MM.1S (cell line): ENCODE measurements at regions not wholly inside any gene's neighbourhood (a gene's known extent, or its start where the extent isn't known, plus 50 kb on each side); places are given as distances from the start of the nearest gene placed in this dataset.

Experiments used
- DNase-seq: peaks from one replicate; pipeline ENCODE4 v3.0.0-alpha.2; 2015
- H2AFZ ChIP-seq: fragments of 300-600 bp; sonication (generic); 2 replicates; pipeline ENCODE4 v1.6.0; 2016; ENCODE audit warnings: antibody characterized with exemption, low read length
- H3F3A ChIP-seq: fragments of 300-600 bp; sonication (generic); 2 replicates; pipeline ENCODE4 v1.6.1; 2016; ENCODE audit warnings: mild to moderate bottlenecking, antibody characterized with exemption, low read length, moderate library complexity, mixed read lengths; ENCODE audit not compliant: insufficient read depth
- H3K27ac ChIP-seq: fragments of 300-600 bp; sonication (generic); 2 replicates; pipeline ENCODE4 v1.5.1; 2016; ENCODE audit warnings: mild to moderate bottlenecking, low read length
- H3K27me3 ChIP-seq: fragments of 300-600 bp; sonication (generic); replicated peaks from 2 replicates; pipeline ENCODE4 v1.6.0; 2016; ENCODE audit warnings: low read length; ENCODE audit not compliant: insufficient read depth
- H3K36me3 ChIP-seq: fragments of 300-600 bp; sonication (generic); replicated peaks from 2 replicates; pipeline ENCODE4 v1.6.1; 2016; ENCODE audit warnings: mild to moderate bottlenecking, low read length, mixed read lengths; ENCODE audit not compliant: insufficient read depth
- H3K4me1 ChIP-seq: fragments of 300-600 bp; sonication (generic); 2 replicates; pipeline ENCODE4 v1.6.1; 2016; ENCODE audit warnings: low read length, mixed read lengths
- H3K4me2 ChIP-seq: fragments of 300-600 bp; sonication (generic); 2 replicates; pipeline ENCODE4 v1.6.0; 2016; ENCODE audit warnings: low read depth, low read length
- H3K4me3 ChIP-seq: fragments of 300-600 bp; sonication (generic); 2 replicates; pipeline ENCODE4 v1.5.1; 2016; ENCODE audit warnings: low read length, mixed read lengths
- H3K79me2 ChIP-seq: fragments of 300-600 bp; sonication (generic); 2 replicates; pipeline ENCODE4 v1.6.1; 2016; ENCODE audit warnings: mixed run types, low read length, mixed read lengths
- H3K9ac ChIP-seq: fragments of 300-600 bp; sonication (generic); 2 replicates; pipeline ENCODE4 v1.6.1; 2016; ENCODE audit warnings: low read length, mixed read lengths
- H3K9me2 ChIP-seq: fragments of 300-600 bp; sonication (generic); replicated peaks from 2 replicates; pipeline ENCODE4 v1.6.1; 2016; ENCODE audit warnings: mild to moderate bottlenecking, low read length, mixed read lengths; ENCODE audit not compliant: insufficient read depth
- H3K9me3 ChIP-seq: fragments of 300-600 bp; sonication (generic); replicated peaks from 2 replicates; pipeline ENCODE4 v1.6.1; 2016; ENCODE audit warnings: mild to moderate bottlenecking, low read length, mixed read lengths; ENCODE audit not compliant: insufficient read depth
- H4K20me1 ChIP-seq: fragments of 300-600 bp; sonication (generic); 2 replicates; pipeline ENCODE4 v1.6.1; 2016; ENCODE audit warnings: mild to moderate bottlenecking, low read length, moderate library complexity, mixed read lengths; ENCODE audit not compliant: insufficient read depth
- EZH2 ChIP-seq: fragments of 300-600 bp; sonication (generic); optimal IDR thresholded peaks from 2 replicates; pipeline ENCODE3; 2017; ENCODE audit warnings: low read depth, mild to moderate bottlenecking, antibody characterized with exemption, low read length, mixed read lengths
- EZH2phosphoT487 ChIP-seq: fragments of 300-600 bp; sonication (generic); IDR thresholded peaks from 2 replicates; pipeline ENCODE4 v1.6.1; 2018; ENCODE audit warnings: antibody characterized with exemption, low read length
- TF ChIP-seq, protein P1 (sequence below): fragments of 300-600 bp; sonication (generic); IDR thresholded peaks from 2 replicates; pipeline ENCODE4 v1.5.1; 2016; ENCODE audit warnings: antibody characterized with exemption, low read length, mixed read lengths

DNA sequence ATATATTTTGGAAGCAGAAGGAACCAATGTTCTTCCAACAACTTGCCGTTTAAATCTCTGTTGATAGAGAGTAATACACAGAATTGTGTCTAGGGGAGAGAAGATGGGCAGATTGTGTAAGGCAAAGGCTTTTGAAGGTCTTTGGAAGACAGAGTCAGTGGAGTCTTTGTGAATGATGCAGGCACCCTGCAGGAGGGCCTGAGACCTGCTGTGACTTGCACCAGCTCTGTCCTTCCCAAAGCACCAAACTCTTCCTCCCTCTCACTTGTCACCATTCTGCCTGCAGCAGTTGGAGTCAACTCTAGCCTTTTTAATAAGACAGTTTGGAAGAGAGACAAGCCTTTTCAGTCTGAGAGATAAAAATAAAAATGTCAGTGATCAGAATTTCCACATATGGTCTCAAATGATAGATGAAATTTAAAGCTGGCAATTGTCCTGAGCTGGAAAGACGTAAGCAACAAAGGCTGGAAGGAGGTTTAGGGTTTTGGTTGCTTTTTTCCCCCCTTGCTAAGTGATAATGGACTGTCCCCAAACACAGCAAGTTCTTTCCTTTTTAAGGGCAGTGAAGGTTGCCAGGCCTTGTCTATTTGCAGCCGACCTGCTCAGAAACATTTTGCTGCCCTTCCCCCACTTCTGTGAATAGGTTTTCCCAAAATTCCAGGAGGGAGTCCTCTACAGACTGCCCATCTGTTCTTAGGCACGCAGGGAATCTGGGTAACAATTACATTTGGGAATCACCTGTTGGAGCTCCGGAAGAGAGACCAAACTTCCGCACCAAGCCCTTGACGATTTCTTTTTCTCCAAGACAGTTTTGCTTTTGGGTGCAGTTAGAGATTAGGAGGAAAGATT is 103.0 kb upstream of the NTF3 start:
- DNase-seq: no peak
- Histone ChIP-seq H2AFZ (no peak overlapping the region), H4K20me1 (no peaks in the 10 kb centered on the region)

DNA sequence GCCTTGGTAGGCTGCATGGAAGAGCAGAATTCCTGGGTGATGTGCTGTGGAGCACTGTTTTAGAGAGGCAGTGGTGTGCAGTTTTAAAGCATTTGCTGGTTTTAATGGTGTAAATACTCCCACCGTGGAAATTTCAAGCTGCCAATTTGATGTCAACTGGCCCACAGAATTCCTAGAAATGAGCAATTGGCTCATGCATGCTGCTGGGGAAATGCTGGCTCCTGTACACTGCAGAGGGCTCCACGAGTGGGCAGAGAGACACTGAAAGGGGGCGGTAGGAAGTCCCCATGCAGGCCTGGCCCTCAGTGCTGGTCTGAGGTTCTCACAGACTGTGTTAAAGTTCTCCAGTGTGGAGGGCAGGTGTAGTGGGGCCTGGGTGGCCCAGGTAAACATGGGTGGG is 99.4 kb upstream of the NTF3 start:
- Histone ChIP-seq H3K4me2 (no peak overlapping the region), H3K9me3 (no peaks in the 10 kb centered on the region), H3K36me3 (no peaks in the 10 kb centered on the region), H3K4me1 (no peaks in the 10 kb centered on the region), H3K27me3 (no peaks in the 10 kb centered on the region), H2AFZ (no peak overlapping the region), H3F3A (no peaks in the 10 kb centered on the region), H3K27ac (no peak overlapping the region), H4K20me1 (no peaks in the 10 kb centered on the region), H3K4me3 (no peak overlapping the region), H3K9me2 (no peaks in the 10 kb centered on the region), H3K9ac (no peak overlapping the region), H3K79me2 (no peaks in the 10 kb centered on the region)
- no peak for DNase-seq
- TF ChIP-seq EZH2phosphoT487 (no peak), EZH2 (no peak)
- TF ChIP-seq, protein P1, sequence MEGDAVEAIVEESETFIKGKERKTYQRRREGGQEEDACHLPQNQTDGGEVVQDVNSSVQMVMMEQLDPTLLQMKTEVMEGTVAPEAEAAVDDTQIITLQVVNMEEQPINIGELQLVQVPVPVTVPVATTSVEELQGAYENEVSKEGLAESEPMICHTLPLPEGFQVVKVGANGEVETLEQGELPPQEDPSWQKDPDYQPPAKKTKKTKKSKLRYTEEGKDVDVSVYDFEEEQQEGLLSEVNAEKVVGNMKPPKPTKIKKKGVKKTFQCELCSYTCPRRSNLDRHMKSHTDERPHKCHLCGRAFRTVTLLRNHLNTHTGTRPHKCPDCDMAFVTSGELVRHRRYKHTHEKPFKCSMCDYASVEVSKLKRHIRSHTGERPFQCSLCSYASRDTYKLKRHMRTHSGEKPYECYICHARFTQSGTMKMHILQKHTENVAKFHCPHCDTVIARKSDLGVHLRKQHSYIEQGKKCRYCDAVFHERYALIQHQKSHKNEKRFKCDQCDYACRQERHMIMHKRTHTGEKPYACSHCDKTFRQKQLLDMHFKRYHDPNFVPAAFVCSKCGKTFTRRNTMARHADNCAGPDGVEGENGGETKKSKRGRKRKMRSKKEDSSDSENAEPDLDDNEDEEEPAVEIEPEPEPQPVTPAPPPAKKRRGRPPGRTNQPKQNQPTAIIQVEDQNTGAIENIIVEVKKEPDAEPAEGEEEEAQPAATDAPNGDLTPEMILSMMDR: no peak

More for the DNA sequence above, 103.0 kb upstream of the NTF3 start:
- Histone ChIP-seq H3K4me1 (no peaks in the 10 kb centered on the region), H3K4me3 (no peak overlapping the region), H3K27me3 (no peaks in the 10 kb centered on the region), H3K9me2 (no peaks in the 10 kb centered on the region), H3K36me3 (no peaks in the 10 kb centered on the region), H3K9me3 (no peaks in the 10 kb centered on the region), H3K4me2 (no peak overlapping the region), H3K9ac (no peak overlapping the region), H3K27ac (no peak overlapping the region), H3K79me2 (no peaks in the 10 kb centered on the region), H3F3A (no peaks in the 10 kb centered on the region)
- TF ChIP-seq, protein P1: no peak
- TF ChIP-seq EZH2 (no peak), EZH2phosphoT487 (no peak)

DNA sequence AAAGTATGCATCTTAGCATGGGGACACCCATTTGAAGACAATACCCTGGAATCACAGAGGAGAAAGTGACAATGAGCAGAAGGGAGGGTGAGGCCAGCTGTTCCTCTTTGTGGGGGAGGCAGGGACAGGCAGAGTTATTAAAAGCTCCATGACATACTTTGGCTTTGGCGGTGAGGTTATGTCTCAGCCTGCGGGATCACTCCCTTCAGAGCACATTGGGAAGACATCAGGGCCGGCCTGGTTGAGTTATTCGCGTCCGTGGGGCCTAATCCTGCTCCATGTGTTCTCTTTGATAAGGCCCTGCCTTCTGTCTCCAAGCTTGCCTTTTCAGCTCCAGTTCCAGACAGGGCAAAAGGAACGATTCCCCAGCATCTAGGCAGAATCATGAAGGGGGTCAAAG is 98.8 kb upstream of the NTF3 start:
- H3K36me3 ChIP-seq: no peaks in the 10 kb centered on the region
- no peaks in the 10 kb centered on the region for H4K20me1 ChIP-seq
- no peaks in the 10 kb centered on the region for H3K9me3 ChIP-seq
- no peak overlapping the region for H3K4me2 ChIP-seq
- H3K9ac ChIP-seq: no peak overlapping the region
- no peaks in the 10 kb centered on the region for H3K9me2 ChIP-seq
- TF ChIP-seq, protein P1: no peak
- TF ChIP-seq EZH2phosphoT487: no peak
- H3K27me3 ChIP-seq: no peaks in the 10 kb centered on the region
- H2AFZ ChIP-seq: no peak overlapping the region
- DNase-seq: no peak
- no peaks in the 10 kb centered on the region for H3K79me2 ChIP-seq
- H3K4me1 ChIP-seq: no peaks in the 10 kb centered on the region
- no peak overlapping the region for H3K4me3 ChIP-seq
- H3K27ac ChIP-seq: no peak overlapping the region
- no peaks in the 10 kb centered on the region for H3F3A ChIP-seq
